OCI-LY1 (cell line): ENCODE measurements at regions not wholly inside any gene's neighbourhood (a gene's known extent, or its start where the extent isn't known, plus 50 kb on each side); places are given as distances from the start of the nearest gene placed in this dataset.
"Not testable (repeated sequence)": the region's sequence is repeated elsewhere in the genome, so short reads cannot be mapped to it uniquely, and the experiment has no call there.

Source experiments
- H2AFZ ChIP-seq: fragments of 200-600 bp; sonication (generic), shearing (Covaris generic); 2 replicates; pipeline ENCODE4 v1.6.0; 2014; ENCODE audit warnings: antibody characterized with exemption, mild to moderate bottlenecking, low read length
- H3F3A ChIP-seq: fragments of 200-600 bp; sonication (generic), shearing (Covaris generic); 2 replicates; pipeline ENCODE4 v1.6.0; 2014; ENCODE audit warnings: mild to moderate bottlenecking, antibody characterized with exemption, low read length, moderate library complexity; ENCODE audit not compliant: insufficient read depth
- H3K27ac ChIP-seq: fragments of 200-600 bp; sonication (generic); 2 replicates; pipeline ENCODE4 v1.5.1; 2014; ENCODE audit warnings: low read length, mixed run types, mild to moderate bottlenecking, low read depth; ENCODE audit not compliant: poor library complexity, severe bottlenecking
- H3K27me3 ChIP-seq: fragments of 200-600 bp; sonication (generic); 2 replicates; pipeline ENCODE4 v1.6.0; 2014; ENCODE audit warnings: antibody characterized with exemption, mild to moderate bottlenecking, low read length, moderate library complexity; ENCODE audit not compliant: insufficient read depth
- H3K36me3 ChIP-seq: fragments of 200-600 bp; sonication (generic); 2 replicates; pipeline ENCODE4 v1.6.1; 2014; ENCODE audit warnings: mild to moderate bottlenecking, antibody characterized with exemption, low read length, moderate library complexity, mixed read lengths; ENCODE audit not compliant: insufficient read depth
- H3K4me1 ChIP-seq: fragments of 200-600 bp; sonication (generic); 2 replicates; pipeline ENCODE4 v1.5.1; 2014; ENCODE audit warnings: mild to moderate bottlenecking, low read length, moderate library complexity; ENCODE audit not compliant: insufficient read depth, severe bottlenecking
- H3K4me2 ChIP-seq: fragments of 200-600 bp; sonication (generic), shearing (Covaris generic); 2 replicates; pipeline ENCODE4 v1.6.1; 2014; ENCODE audit warnings: low read length
- H3K4me3 ChIP-seq: fragments of 200-600 bp; sonication (generic); 2 replicates; pipeline ENCODE4 v1.5.1; 2014; ENCODE audit warnings: low read length, low read depth, mild to moderate bottlenecking, mixed read lengths; ENCODE audit not compliant: poor library complexity, severe bottlenecking
- H3K79me2 ChIP-seq: fragments of 200-600 bp; shearing (Covaris generic); 2 replicates; pipeline ENCODE4 v1.6.1; 2016; ENCODE audit warnings: mixed run types, low read length, mixed read lengths; ENCODE audit not compliant: insufficient read depth
- H3K9ac ChIP-seq: fragments of 200-600 bp; sonication (generic), shearing (Covaris generic); 2 replicates; pipeline ENCODE4 v1.6.1; 2014; ENCODE audit warnings: mild to moderate bottlenecking, low read length, mixed read lengths
- H3K9me2 ChIP-seq: fragments of 200-600 bp; sonication (generic), shearing (Covaris generic); 2 replicates; pipeline ENCODE4 v1.6.1; 2014; ENCODE audit warnings: low read depth, mild to moderate bottlenecking, low read length, mixed read lengths
- H3K9me3 ChIP-seq: fragments of 200-600 bp; shearing (Covaris generic); 2 replicates; pipeline ENCODE4 v1.6.1; 2014; ENCODE audit warnings: low read length, mixed read lengths
- H4K20me1 ChIP-seq: fragments of 200-600 bp; sonication (generic), shearing (Covaris generic); 2 replicates; pipeline ENCODE4 v1.6.0; 2016; ENCODE audit warnings: mild to moderate bottlenecking, low read length; ENCODE audit not compliant: insufficient read depth
- EZH2 ChIP-seq: fragments of 200-600 bp; sonication (generic), shearing (Covaris generic); IDR thresholded peaks from 2 replicates; pipeline ENCODE4 v1.8.0; 2017; ENCODE audit warnings: borderline replicate concordance, mixed run types, mild to moderate bottlenecking, antibody characterized with exemption, low read length, moderate library complexity, mixed read lengths
- TF ChIP-seq, protein P1 (sequence below): fragments of 200-600 bp; sonication (generic), shearing (Covaris generic); IDR thresholded peaks from 2 replicates; pipeline ENCODE4 v1.5.1; 2017; ENCODE audit warnings: mild to moderate bottlenecking, antibody characterized with exemption, low read length, moderate library complexity, mixed read lengths

- no peak overlapping the region for H3K4me2 ChIP-seq
- no peak overlapping the region for H2AFZ ChIP-seq
- H3K9me2 ChIP-seq = no peaks in the 10 kb centered on the region
- H4K20me1 ChIP-seq = no peaks in the 10 kb centered on the region
- H3K4me3 ChIP-seq = no peak overlapping the region
- H3F3A ChIP-seq = no peaks in the 10 kb centered on the region
- no peaks in the 10 kb centered on the region for H3K4me1 ChIP-seq
- H3K79me2 ChIP-seq = no peaks in the 10 kb centered on the region
- H3K36me3 ChIP-seq = no peaks in the 10 kb centered on the region
- H3K9ac ChIP-seq = no peak overlapping the region
- H3K27me3 ChIP-seq = 0 out of 2 replicates have a peak, but pooled peaks cover 4% of the 10 kb centered on the region
- H3K9me3 ChIP-seq = no peaks in the 10 kb centered on the region
- no peak for TF ChIP-seq EZH2
- TF ChIP-seq, protein P1, sequence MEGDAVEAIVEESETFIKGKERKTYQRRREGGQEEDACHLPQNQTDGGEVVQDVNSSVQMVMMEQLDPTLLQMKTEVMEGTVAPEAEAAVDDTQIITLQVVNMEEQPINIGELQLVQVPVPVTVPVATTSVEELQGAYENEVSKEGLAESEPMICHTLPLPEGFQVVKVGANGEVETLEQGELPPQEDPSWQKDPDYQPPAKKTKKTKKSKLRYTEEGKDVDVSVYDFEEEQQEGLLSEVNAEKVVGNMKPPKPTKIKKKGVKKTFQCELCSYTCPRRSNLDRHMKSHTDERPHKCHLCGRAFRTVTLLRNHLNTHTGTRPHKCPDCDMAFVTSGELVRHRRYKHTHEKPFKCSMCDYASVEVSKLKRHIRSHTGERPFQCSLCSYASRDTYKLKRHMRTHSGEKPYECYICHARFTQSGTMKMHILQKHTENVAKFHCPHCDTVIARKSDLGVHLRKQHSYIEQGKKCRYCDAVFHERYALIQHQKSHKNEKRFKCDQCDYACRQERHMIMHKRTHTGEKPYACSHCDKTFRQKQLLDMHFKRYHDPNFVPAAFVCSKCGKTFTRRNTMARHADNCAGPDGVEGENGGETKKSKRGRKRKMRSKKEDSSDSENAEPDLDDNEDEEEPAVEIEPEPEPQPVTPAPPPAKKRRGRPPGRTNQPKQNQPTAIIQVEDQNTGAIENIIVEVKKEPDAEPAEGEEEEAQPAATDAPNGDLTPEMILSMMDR = no peak
- H3K27ac ChIP-seq = no peak overlapping the region
These were observed 409.7 kb upstream of the NFE2L3 start for GRCh38 chr7:25742316-25742715.

GRCh38 chr7:25743670-25744451 is 408.1 kb upstream of the NFE2L3 start:
- H3K9me2 ChIP-seq, H3K27ac ChIP-seq, H3K27me3 ChIP-seq, H3F3A ChIP-seq, H3K4me2 ChIP-seq, H3K4me3 ChIP-seq, H3K9me3 ChIP-seq, H3K9ac ChIP-seq, H2AFZ ChIP-seq, H3K4me1 ChIP-seq, H3K79me2 ChIP-seq, H3K36me3 ChIP-seq, H4K20me1 ChIP-seq: not testable (repeated sequence)

DNA sequence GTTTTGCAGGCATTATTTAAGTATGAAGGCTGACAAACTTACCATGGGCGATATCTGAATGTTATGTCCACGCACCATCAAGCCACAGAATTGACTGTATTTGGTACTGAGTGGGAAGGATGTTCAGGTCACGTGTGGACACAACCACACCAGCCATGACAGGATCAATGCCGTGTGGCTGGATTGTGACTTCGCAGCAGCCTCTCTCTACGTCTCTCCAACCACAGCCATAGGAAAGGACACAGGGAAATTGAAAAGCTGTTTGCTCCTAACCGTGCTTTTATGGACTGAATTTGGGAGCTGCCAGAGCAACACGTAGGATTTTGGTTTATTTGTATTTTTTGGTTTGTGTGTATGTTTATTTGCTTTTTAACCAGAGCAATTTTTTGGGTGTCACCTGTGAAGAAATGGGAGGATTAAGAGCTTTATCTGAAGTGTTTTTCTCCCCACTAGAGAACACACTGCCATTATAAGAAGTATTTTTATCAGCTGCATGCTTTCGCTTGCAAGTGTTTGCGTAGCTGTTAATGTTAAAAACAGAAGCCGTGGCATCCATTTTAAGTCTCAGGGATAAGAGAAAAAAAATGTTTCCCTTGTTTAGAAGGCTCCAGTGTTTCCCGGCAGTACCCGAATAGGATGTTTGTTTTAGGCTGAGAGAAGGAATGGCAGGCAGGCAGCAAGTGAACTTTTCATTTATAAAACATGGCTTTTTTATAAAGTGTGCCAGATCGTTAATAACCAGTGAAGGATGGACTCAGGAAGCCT is 401.1 kb upstream of the NFE2L3 start:
- Histone ChIP-seq H3F3A (no peaks in the 10 kb centered on the region), H3K4me2 (no peak overlapping the region), H3K9me2 (no peaks in the 10 kb centered on the region), H3K27ac (no peak overlapping the region), H3K4me3 (no peak overlapping the region), H3K4me1 (no peaks in the 10 kb centered on the region), H3K27me3 (no peaks in the 10 kb centered on the region), H3K79me2 (no peaks in the 10 kb centered on the region), H3K36me3 (no peaks in the 10 kb centered on the region), H4K20me1 (no peaks in the 10 kb centered on the region), H3K9ac (no peak overlapping the region), H2AFZ (no peak overlapping the region), H3K9me3 (peaks cover 3% of the 10 kb centered on the region; the same call in 1 of the 2 replicates)
- TF ChIP-seq, protein P1 = no peak
- TF ChIP-seq EZH2 = no peak
